Stimulated activated CD4-positive, alpha-beta T cell treated with anti-CD3 and anti-CD28 coated beads, Interleukin-15, amount 100 ng/mL, for 1 hour (primary cell): ENCODE measurements at regions not wholly inside any gene's neighbourhood (a gene's known extent, or its start where the extent isn't known, plus 50 kb on each side); places are given as distances from the start of the nearest gene placed in this dataset.

Experiments used
- DNase-seq, 2 donors: peaks; one replicate each; pipeline ENCODE4 v3.0.0-alpha.2; 2020; ENCODE audit warnings: low read depth in 1 of 2, low spot score in 1 of 2

GRCh38 chr12:91931111-91931510 is 214.5 kb downstream of the BTG1 start:
- no peak for DNase-seq

- DNase-seq: no peak
Measured at GRCh38 chr12:91928501-91928900, 217.1 kb downstream of the BTG1 start.

GRCh38 chr12:91926848-91927247 is 218.8 kb downstream of the BTG1 start:
- DNase-seq: no peak

- no peak for DNase-seq
Measured at GRCh38 chr12:91924827-91925226, 220.8 kb downstream of the BTG1 start.

GRCh38 chr12:91923864-91924263 is 221.8 kb downstream of the BTG1 start:
- DNase-seq: no peak

DNA sequence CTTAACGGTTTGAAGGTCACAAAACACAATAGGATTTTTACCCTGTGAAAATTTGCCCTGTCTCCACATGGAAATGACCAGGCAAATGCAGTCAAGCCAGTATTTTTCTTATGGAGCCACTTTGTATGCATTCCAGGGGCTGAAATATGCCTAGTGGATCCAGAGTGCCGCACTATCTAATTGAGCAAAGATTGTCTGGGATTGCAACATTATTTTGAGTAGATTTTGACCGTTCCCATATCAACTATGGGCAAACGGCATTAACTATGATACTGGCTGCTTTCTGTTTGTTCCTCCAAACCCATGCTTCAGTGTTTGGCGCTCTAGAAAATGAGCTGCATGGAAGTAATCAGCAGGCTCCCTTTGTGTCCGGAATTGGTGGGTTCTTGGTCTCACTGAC is 223.0 kb downstream of the BTG1 start:
- no peak for DNase-seq

DNA sequence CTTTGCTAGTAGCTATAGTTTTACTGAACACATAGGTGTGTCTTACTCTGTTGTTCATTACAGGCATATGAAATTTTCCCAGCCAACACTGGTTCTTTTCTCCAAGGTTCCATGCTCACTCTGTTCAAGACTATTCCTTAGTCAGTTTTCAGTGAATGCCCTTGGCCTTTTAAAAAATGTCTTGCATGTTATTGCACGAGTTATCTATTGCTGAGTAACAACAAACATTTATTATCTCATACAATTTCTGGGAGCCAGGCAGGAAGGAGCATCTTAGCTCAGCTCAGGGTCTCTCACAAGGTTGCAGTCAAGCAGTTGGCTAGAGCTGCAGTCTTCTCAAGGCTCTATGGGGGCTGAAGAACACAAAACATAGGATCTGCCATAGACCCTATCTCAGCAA is 223.5 kb downstream of the BTG1 start:
- no peak for DNase-seq

DNA sequence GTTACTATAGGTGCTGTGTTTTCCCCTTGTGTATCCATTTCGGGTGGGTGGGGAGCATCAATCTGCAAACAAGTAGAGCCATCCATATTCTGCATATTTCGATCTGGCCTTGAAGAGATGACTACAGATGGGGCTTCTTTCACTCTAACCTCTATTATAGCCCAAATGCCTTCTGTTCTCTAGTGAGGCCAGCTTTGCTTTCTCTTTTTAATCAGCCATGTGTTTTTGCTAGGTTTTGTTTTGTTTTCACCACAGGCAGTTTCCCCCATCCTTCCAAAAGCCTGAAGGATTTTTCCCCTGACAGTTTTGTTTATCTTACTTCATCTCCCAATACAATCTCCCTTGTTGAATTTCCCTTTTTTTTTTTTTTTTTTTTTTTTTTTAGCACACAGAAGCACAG is 224.1 kb downstream of the BTG1 start:
- DNase-seq: no peak

DNA sequence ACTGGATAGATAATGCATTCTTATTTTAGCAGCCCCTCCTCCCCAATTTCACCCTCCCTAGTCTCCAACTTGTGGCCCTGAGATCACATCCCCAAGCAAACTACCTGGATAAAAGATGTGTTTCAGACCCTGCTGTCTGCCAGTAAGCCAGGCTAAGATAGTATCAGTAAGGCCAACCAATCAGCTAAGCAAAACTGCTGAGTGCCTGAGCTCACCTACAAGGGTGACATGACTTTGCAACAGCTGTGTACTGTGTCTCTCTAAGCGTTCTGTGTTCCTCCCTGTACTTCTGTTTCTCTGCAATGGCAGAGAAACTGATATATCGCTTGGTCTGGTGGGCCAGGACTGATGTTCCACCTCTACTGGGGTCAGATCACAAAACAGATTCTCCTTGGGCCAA is 224.9 kb downstream of the BTG1 start:
- DNase-seq: no peak

- no peak for DNase-seq
Measured at GRCh38 chr12:91920276-91920675, 225.4 kb downstream of the BTG1 start.

- DNase-seq: no peak
Measured at GRCh38 chr12:91918431-91918830, 227.2 kb downstream of the BTG1 start.

- DNase-seq: no peak
Measured at GRCh38 chr12:91914701-91915100, 230.9 kb downstream of the BTG1 start.

DNA sequence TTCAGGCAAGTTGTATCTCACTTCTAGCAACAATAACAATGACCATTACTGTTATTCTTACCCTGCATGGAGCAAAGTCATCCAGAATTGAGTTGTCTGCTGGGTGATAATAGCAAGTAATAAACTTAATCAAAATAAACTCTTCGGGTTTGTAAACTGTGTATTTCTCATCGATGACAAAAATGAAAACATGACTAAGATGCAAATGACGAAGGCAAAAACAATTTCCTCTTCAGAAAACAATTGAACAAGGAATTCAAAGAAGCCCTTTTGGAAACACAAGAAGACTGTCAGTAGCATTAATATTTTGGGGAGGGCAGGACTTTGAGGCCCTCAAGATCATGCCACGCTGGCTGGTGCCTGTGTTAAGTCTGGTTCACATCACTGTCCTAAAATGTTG is 232.0 kb downstream of the BTG1 start:
- DNase-seq: no peak

DNA sequence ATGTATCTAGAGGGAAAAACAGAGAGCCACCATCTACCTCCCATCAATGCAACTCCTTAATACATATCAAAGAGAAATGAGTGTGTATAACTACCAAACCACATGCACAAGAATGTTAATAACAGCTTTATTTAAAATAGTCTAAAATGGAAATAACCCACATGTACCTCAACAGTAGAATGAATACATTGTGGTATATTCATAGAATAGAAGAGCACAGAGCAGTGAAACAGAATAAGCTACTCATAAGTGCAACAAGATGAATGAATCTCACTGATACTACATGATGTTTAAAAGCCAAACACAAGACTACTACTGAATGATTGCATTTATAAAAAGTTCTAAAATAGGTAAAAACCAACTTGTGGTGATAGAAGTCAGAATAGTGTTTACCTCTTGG is 232.5 kb downstream of the BTG1 start:
- DNase-seq: no peak

GRCh38 chr12:91912178-91912577 is 233.5 kb downstream of the BTG1 start:
- no peak for DNase-seq

DNA sequence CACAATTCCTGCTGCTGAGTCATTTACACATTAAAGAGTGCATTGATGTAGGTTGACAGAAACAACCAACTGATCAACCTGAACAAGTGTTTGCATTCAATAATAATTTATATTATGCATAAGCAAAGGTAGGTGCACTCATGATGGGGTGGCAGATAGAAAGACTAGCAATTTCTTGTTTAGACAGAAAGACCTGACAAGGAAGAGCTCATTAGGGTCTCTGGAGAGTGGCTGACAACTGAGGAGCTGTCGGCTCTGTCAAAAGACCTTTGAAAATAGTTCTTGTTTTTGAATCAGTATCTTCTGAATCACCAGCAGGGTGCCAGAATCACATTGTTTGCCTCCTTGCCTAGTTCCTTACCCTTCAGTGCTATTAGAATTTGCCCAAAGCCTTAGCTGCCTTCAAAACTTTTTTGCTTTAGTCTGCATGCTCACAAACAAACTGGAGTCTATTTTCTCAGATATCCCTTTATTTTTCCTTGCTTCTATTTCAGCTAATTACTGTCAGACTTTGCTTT is 234.7 kb downstream of the BTG1 start:
- DNase-seq: no peak

GRCh38 chr12:91902860-91903683 is 242.6 kb downstream of the BTG1 start:
- DNase-seq: no peak

GRCh38 chr12:91901381-91902074 is 244.1 kb downstream of the BTG1 start:
- DNase-seq: no peak

DNA sequence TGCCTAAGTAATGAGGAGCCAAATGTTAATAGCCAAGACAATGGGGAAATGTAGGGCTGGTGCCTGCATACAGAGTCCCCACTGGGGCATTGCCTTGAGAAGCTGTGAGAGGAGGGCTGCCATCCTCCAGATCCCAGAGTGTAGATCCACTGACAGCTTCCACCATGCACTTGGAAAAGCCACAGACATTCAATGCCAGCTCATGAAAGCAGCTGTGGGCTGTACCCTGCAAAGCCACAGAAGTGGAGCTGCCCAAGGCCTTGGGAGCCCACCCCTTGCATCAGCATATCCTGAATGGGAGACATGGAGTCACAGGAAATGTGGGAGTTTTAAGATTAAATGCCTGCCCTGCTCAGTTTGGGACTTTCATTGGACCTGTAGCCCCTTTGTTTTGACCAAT is 244.7 kb downstream of the BTG1 start:
- no peak for DNase-seq

DNA sequence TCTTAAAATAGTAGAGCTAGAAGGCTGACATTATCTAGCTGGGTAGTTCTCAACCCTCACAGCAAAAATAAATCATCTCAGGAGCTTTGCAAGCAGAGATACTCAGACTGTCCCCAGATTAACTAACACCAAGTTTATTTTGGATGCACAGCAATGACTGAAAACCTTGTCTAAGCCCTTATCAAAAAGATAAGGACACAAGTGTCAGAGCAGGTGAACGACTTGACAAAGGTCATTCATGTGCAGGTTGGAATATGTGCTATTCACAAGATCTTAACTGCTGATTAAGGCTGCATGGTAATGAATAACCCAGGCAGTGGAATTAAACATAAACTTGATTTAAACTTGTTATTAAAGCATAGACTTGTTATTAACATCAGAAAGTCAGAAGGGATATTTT is 246.6 kb downstream of the BTG1 start:
- no peak for DNase-seq

DNA sequence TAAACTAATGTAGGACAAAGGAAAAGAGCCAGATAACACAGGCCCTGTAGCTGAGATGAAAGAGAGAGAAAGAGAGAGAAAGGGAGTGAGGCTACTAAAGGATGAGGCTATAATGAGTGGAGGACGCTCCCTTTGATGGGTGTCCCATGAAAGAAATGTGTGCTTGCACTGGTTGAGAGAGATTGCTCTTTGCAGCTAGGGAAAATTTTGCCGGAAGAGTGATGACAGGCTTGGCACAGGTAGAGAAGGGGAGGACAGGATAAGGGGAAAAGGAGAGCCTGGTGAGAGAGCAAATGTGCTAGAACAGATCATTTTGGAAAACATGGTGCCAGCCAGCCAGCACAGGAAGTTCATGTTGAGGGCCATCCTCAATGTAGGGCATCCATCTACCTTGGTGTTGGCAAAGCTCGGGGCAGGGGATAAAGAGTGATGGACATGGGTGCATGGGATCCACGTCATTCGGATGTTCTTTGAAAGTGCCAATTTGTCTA is 248.6 kb downstream of the BTG1 start:
- no peak for DNase-seq

- no peak for DNase-seq
Measured at GRCh38 chr12:91896286-91897024, 249.2 kb downstream of the BTG1 start.
